Endothelial cell of umbilical vein (primary cell): ENCODE measurements at regions not wholly inside any gene's neighbourhood (a gene's known extent, or its start where the extent isn't known, plus 50 kb on each side); places are given as distances from the start of the nearest gene placed in this dataset.

Experiments
- BruUV-seq: library from RNA; stranded (reverse); fragments of 400-500 nt; replicated peaks from 2 replicates; lab custom pipeline; 2021; lab: Mats Ljungman, UMichigan
- CTCF ChIA-PET: fragments of 300-600, 350-600 bp; sonication (Branson Sonifier 250); formaldehyde crosslinking; loops from one replicate; lab custom pipeline; 2021; ENCODE audit warnings: antibody characterized with exemption, inconsistent platforms; lab: Charles Lee
- POLR2A ChIA-PET: fragments of 300-600, 350-600 bp; sonication (Branson Sonifier 250); formaldehyde crosslinking; loops from one replicate; lab custom pipeline; 2021; ENCODE audit warnings: antibody characterized with exemption, inconsistent platforms; lab: Charles Lee
- DNase-seq: peaks from one replicate; pipeline ENCODE4 v3.0.0-alpha.2; 2011; ENCODE audit warnings: low read depth, low spot score
- FAIRE-seq: peaks from 2 replicates; lab custom pipeline; 2011; peaks lifted over from hg19 to GRCh38; lab: Jason Lieb, UNC
- H2AFZ ChIP-seq: 2 replicates; pipeline ENCODE4 v1.6.0; 2012; ENCODE audit warnings: low read depth, low read length, control low read depth, inconsistent platforms
- H3K27ac ChIP-seq: 2 replicates; pipeline ENCODE4 v1.5.1; 2011; ENCODE audit warnings: low read depth, mild to moderate bottlenecking, control low read depth, low read length, moderate library complexity; ENCODE audit not compliant: insufficient read depth
- H3K27me3 ChIP-seq, 2 experiments: 2 replicates each; pipeline versions ENCODE4 v1.6.0 to v1.6.1; 2011; ENCODE audit warnings: low read length in 2 of 2, mixed read lengths in 1 of 2; ENCODE audit not compliant: control insufficient read depth in 2 of 2, insufficient read depth in 2 of 2
- H3K36me3 ChIP-seq, 2 experiments: 2 replicates in 1 of 2; 3 replicates in 1 of 2; pipeline ENCODE4 v1.5.1; 2011; ENCODE audit warnings: low read length in 2 of 2, mild to moderate bottlenecking in 1 of 2, moderate library complexity in 1 of 2; ENCODE audit not compliant: control insufficient read depth in 2 of 2, insufficient read depth in 2 of 2; ENCODE audit errors: extremely low read depth in 1 of 2
- H3K4me1 ChIP-seq: 3 replicates; pipeline ENCODE4 v1.5.1; 2011; ENCODE audit warnings: mild to moderate bottlenecking, low read length; ENCODE audit not compliant: control insufficient read depth, insufficient read depth; ENCODE audit errors: extremely low read depth
- H3K4me2 ChIP-seq: 2 replicates; pipeline ENCODE4 v1.6.1; 2011; ENCODE audit warnings: low read length, control low read depth, mixed read lengths; ENCODE audit not compliant: insufficient read depth
- H3K4me3 ChIP-seq, 3 experiments: fragments of 200-600 bp in 1 of 3; sonication (generic), shearing (Covaris generic) in 1 of 3; replicated peaks in 1 of 3; 2 replicates each; pipeline ENCODE4 v1.5.1; 2011 to 2016; ENCODE audit warnings: control low read depth in 3 of 3, low read length in 3 of 3, mild to moderate bottlenecking in 2 of 3, inconsistent platforms in 1 of 3, low read depth in 1 of 3, moderate library complexity in 1 of 3; ENCODE audit not compliant: insufficient read depth in 1 of 3
- H3K79me2 ChIP-seq: 2 replicates; pipeline ENCODE4 v1.6.0; 2012; ENCODE audit warnings: low read length, inconsistent platforms; ENCODE audit not compliant: control insufficient read depth, insufficient read depth
- H3K9ac ChIP-seq: replicated peaks from 2 replicates; pipeline ENCODE3; 2011; ENCODE audit warnings: low read length, control low read depth; ENCODE audit not compliant: insufficient read depth; ENCODE audit errors: extremely low read depth
- H3K9me1 ChIP-seq: replicated peaks from 3 replicates; pipeline ENCODE4 v1.6.0; 2011; ENCODE audit warnings: mild to moderate bottlenecking, low read length; ENCODE audit not compliant: control insufficient read depth, insufficient read depth; ENCODE audit errors: extremely low read depth
- H3K9me3 ChIP-seq: replicated peaks from 2 replicates; pipeline ENCODE4 v1.5.1; 2012; ENCODE audit warnings: low read length, inconsistent platforms; ENCODE audit not compliant: control insufficient read depth, insufficient read depth
- H4K20me1 ChIP-seq: replicated peaks from 2 replicates; pipeline ENCODE3; 2011; ENCODE audit warnings: mild to moderate bottlenecking, low read length; ENCODE audit not compliant: control insufficient read depth, insufficient read depth; ENCODE audit errors: extremely low read depth
- CTCF ChIP-seq, 2 donors: IDR thresholded peaks; 1 replicate in 1 of 2; 2 replicates in 1 of 2; pipeline ENCODE4 v1.5.1; 2011; ENCODE audit warnings: low read length in 2 of 2, mild to moderate bottlenecking in 2 of 2, moderate library complexity in 2 of 2, control low read depth in 1 of 2, inconsistent platforms in 1 of 2, low read depth in 1 of 2; ENCODE audit not compliant: insufficient read depth in 1 of 2; ENCODE audit errors: extremely low read depth in 1 of 2
- EZH2 ChIP-seq: IDR thresholded peaks from 2 replicates; pipeline ENCODE4 v1.6.1; 2012; ENCODE audit warnings: borderline replicate concordance, low read depth, mild to moderate bottlenecking, moderate library complexity, low read length, inconsistent platforms; ENCODE audit not compliant: severe bottlenecking
- FOS ChIP-seq: IDR thresholded peaks from 2 replicates; pipeline ENCODE4 v1.6.1; 2011; ENCODE audit warnings: mild to moderate bottlenecking, low read length, moderate library complexity, borderline replicate concordance; ENCODE audit not compliant: insufficient read depth
- GATA2 ChIP-seq: IDR thresholded peaks from 2 replicates; pipeline ENCODE4 v1.7.0; 2011; ENCODE audit warnings: low read depth, mild to moderate bottlenecking, moderate library complexity, mixed read lengths, low read length; ENCODE audit not compliant: insufficient read length, insufficient read depth
- JUN ChIP-seq: IDR thresholded peaks from 2 replicates; pipeline ENCODE4 v1.6.1; 2011; ENCODE audit warnings: borderline replicate concordance, low read depth; ENCODE audit not compliant: insufficient read length, insufficient read depth
- MAX ChIP-seq: IDR thresholded peaks from 2 replicates; pipeline ENCODE4 v1.6.1; 2011; ENCODE audit not compliant: insufficient read depth, insufficient read length
- MYC ChIP-seq: IDR thresholded peaks from one replicate; pipeline ENCODE4 v1.6.1; 2011; ENCODE audit warnings: mild to moderate bottlenecking, low read depth, low read length
- POLR2A ChIP-seq: IDR thresholded peaks from 2 replicates; pipeline ENCODE4 v1.6.1; 2012; ENCODE audit warnings: low read depth, mild to moderate bottlenecking, control low read depth, low read length
- POLR2AphosphoS5 ChIP-seq: IDR thresholded peaks from 2 replicates; pipeline ENCODE4 v1.6.1; 2012; ENCODE audit warnings: low read depth, mild to moderate bottlenecking, control low read depth, low read length, moderate library complexity; ENCODE audit not compliant: insufficient read depth
- dilution Hi-C: fragments of 300-500 bp; cut with MboI; formaldehyde crosslinking; loops from one replicate; pipeline ENCODE4 v1.15.0; 2019; ENCODE audit warnings: low sequenced_read_pairs; ENCODE audit not compliant: extremely low pct_ligation_motif_present
- intact Hi-C: fragments of 100-400 bp; cut with micrococcal nuclease; formaldehyde crosslinking; loops from one replicate; pipeline ENCODE4 v1.10.0; 2022

- intact Hi-C loops: no loop called here
- Histone ChIP-seq H3K9me1 (no peaks in the 10 kb centered on the region), H3K4me3 (no peak overlapping the region), H3K9ac (no peak overlapping the region), H3K4me2 (no peak overlapping the region), H3K27ac (no peak overlapping the region), H3K9me3 (no peaks in the 10 kb centered on the region), H3K36me3 (no peaks in the 10 kb centered on the region), H2AFZ (no peak overlapping the region), H3K4me1 (no peaks in the 10 kb centered on the region), H3K79me2 (no peaks in the 10 kb centered on the region), H4K20me1 (no peaks in the 10 kb centered on the region), H3K27me3 (no peaks in the 10 kb centered on the region)
- CTCF ChIA-PET: no interaction called here
- dilution Hi-C loops: no loop called here
- no TSS peak for BruUV-seq
- DNase-seq: no peak
- POLR2A ChIA-PET: no interaction called here
- no peak for TF ChIP-seq POLR2AphosphoS5
- no peak for TF ChIP-seq FOS
- TF ChIP-seq MYC: no peak
- TF ChIP-seq JUN: no peak
- TF ChIP-seq MAX: no peak
- no peak for TF ChIP-seq EZH2
- TF ChIP-seq POLR2A: no peak
- TF ChIP-seq GATA2: no peak
- TF ChIP-seq CTCF (IDR thresholded peaks at IDR 0.05; ENCODE audit: extremely low read depth in 1 of 2, insufficient read depth in 1 of 2, low read depth in 1 of 2, low read length in 2 of 2): no peak
- FAIRE-seq: no peak
Observed at GRCh38 chr5:25009063-25009462, 364.3 kb upstream of the CDH10 start.
